ENCODE measurements at regions not wholly inside any gene's neighbourhood (a gene's known extent, or its start where the extent isn't known, plus 50 kb on each side); places are given as distances from the start of the nearest gene placed in this dataset.

DNA sequence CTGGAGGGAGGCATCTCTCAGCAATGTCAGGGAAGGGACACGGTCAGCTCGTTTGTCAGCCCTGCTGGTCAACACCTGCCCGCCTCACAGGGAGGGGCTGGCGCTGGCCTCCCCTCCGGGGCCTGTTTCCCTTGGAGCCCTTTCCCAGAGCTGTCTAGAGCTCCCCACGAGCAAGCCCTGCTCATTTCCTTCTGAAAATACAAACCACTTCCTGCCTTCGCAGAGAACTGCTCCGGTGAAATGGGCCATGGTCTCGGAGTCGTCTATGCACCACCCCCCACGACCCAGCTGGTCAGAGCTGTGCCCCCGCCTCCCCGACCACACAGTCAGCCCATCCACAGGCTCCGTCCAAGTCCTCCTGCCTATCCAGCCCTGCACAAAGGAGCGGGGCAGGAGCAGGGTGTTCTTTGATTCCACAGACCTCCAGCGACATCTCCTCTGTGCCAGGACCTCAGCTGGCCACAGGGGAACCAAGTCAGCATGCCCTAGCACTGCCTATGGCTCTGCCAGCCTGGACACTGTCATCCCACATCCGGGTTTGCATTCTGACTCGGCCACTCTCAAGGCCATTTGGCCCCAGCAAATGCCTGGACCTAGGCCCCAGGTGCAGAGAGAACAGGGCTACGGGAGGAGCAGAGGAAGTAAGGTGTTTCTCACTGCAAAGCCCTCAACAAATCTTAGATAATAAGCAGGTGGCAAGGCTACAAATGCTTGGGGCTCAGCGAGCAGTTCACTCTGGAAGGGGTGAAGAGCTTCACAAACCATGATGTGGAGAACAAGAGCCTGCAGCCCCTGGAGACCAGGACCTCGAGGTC lies 82.1 kb upstream of the WNT11 start:
- TF ChIP-seq ZNF8 (CRISPR knock-in tag; IDR thresholded peaks at IDR 0.05) (no peak), RARB (CRISPR knock-in tag; IDR thresholded peaks at IDR 0.05) (no peak), ARNTL (CRISPR knock-in tag; IDR thresholded peaks at IDR 0.05; ENCODE audit: borderline replicate concordance, low read depth) (no peak), PPARA (CRISPR knock-in tag; IDR thresholded peaks at IDR 0.05; ENCODE audit: borderline replicate concordance) (no peak), CSDC2 (CRISPR knock-in tag; IDR thresholded peaks at IDR 0.05) (no peak), ZNF565 (CRISPR knock-in tag; conservative IDR thresholded peaks at IDR 0.05; ENCODE audit: low read depth) (no peak), ISL1 (CRISPR knock-in tag; IDR thresholded peaks at IDR 0.05) (no peak)
- TF ChIP-seq, protein P1, sequence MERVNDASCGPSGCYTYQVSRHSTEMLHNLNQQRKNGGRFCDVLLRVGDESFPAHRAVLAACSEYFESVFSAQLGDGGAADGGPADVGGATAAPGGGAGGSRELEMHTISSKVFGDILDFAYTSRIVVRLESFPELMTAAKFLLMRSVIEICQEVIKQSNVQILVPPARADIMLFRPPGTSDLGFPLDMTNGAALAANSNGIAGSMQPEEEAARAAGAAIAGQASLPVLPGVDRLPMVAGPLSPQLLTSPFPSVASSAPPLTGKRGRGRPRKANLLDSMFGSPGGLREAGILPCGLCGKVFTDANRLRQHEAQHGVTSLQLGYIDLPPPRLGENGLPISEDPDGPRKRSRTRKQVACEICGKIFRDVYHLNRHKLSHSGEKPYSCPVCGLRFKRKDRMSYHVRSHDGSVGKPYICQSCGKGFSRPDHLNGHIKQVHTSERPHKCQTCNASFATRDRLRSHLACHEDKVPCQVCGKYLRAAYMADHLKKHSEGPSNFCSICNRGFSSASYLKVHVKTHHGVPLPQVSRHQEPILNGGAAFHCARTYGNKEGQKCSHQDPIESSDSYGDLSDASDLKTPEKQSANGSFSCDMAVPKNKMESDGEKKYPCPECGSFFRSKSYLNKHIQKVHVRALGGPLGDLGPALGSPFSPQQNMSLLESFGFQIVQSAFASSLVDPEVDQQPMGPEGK (CRISPR knock-in tag; IDR thresholded peaks at IDR 0.05; ENCODE audit: borderline replicate concordance), result no peak
- TF ChIP-seq, protein P2, sequence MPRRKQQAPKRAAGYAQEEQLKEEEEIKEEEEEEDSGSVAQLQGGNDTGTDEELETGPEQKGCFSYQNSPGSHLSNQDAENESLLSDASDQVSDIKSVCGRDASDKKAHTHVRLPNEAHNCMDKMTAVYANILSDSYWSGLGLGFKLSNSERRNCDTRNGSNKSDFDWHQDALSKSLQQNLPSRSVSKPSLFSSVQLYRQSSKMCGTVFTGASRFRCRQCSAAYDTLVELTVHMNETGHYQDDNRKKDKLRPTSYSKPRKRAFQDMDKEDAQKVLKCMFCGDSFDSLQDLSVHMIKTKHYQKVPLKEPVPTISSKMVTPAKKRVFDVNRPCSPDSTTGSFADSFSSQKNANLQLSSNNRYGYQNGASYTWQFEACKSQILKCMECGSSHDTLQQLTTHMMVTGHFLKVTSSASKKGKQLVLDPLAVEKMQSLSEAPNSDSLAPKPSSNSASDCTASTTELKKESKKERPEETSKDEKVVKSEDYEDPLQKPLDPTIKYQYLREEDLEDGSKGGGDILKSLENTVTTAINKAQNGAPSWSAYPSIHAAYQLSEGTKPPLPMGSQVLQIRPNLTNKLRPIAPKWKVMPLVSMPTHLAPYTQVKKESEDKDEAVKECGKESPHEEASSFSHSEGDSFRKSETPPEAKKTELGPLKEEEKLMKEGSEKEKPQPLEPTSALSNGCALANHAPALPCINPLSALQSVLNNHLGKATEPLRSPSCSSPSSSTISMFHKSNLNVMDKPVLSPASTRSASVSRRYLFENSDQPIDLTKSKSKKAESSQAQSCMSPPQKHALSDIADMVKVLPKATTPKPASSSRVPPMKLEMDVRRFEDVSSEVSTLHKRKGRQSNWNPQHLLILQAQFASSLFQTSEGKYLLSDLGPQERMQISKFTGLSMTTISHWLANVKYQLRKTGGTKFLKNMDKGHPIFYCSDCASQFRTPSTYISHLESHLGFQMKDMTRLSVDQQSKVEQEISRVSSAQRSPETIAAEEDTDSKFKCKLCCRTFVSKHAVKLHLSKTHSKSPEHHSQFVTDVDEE (CRISPR knock-in tag; IDR thresholded peaks at IDR 0.05), result no peak
- ATAC-seq, result no peak

DNA sequence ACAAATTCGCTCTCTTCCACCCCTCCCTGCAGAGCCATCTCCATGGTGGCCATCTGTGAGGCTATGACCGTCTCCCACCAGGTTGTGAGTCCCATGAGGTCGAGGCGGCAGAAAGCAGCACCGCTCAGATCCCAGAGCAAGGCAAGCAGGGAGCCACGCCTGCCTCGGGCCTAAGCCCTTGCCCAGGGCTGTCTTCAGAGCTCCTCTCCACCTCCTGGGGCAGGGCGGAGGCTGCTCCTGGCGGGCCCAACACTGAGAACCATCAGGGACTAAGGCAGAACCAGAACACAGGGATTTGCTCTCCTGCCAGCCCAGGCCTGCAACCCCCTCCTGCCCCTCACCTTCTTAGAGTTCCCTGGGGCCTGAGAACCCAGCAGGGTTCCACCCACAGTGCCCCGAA lies 80.9 kb upstream of the WNT11 start:
- no peak for ATAC-seq
- no peak for TF ChIP-seq ZNF8 (CRISPR knock-in tag; IDR thresholded peaks at IDR 0.05)

DNA sequence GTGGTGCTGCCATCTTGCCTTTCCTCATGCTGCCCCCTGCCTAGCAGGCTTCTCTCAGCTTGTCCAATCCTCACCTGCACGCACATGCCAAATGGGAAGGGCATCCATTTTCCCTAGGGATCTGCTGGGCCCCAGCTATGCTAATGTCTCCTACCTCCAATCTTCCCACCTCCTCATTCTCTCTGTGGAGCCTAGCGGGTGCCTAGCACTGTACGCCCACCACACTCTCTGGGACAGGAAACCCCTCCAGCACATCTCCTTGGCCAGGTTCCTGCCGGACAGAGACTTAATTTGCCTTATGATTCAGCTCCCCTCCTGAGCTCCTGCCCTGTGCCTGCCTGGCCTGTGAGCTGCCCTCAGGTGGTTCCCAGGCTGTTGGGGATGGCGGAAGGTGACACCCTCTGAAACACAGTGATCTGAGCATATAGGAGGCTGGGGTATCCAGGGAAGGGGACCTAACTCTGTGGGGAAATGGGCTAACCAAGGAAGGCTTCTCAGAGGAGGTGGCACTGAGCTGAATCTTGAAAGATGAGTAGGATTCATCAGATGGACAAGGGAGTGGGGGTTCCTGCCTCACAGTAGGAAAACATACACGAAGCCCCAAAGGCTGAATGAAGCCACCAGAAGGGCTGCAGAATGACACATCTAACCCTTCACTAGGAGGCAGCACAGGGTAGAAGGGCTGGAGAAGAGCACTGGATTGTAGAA lies 79.2 kb upstream of the WNT11 start:
- TF ChIP-seq BACH2 (CRISPR knock-in tag; IDR thresholded peaks at IDR 0.05; ENCODE audit: borderline replicate concordance) (no peak), ZC3H10 (CRISPR knock-in tag; IDR thresholded peaks at IDR 0.05) (no peak), PPARA (CRISPR knock-in tag; IDR thresholded peaks at IDR 0.05; ENCODE audit: borderline replicate concordance) (no peak), RARB (CRISPR knock-in tag; IDR thresholded peaks at IDR 0.05) (no peak), ESRRG (CRISPR knock-in tag; IDR thresholded peaks at IDR 0.05) (no peak), ISL1 (CRISPR knock-in tag; IDR thresholded peaks at IDR 0.05) (no peak)
- TF ChIP-seq, protein P3, sequence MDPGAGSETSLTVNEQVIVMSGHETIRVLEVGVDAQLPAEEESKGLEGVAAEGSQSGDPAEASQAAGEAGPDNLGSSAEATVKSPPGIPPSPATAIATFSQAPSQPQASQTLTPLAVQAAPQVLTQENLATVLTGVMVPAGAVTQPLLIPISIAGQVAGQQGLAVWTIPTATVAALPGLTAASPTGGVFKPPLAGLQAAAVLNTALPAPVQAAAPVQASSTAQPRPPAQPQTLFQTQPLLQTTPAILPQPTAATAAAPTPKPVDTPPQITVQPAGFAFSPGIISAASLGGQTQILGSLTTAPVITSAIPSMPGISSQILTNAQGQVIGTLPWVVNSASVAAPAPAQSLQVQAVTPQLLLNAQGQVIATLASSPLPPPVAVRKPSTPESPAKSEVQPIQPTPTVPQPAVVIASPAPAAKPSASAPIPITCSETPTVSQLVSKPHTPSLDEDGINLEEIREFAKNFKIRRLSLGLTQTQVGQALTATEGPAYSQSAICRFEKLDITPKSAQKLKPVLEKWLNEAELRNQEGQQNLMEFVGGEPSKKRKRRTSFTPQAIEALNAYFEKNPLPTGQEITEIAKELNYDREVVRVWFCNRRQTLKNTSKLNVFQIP (CRISPR knock-in tag; IDR thresholded peaks at IDR 0.05; ENCODE audit: borderline replicate concordance, low read depth), result no peak
- ATAC-seq, result no peak

DNA sequence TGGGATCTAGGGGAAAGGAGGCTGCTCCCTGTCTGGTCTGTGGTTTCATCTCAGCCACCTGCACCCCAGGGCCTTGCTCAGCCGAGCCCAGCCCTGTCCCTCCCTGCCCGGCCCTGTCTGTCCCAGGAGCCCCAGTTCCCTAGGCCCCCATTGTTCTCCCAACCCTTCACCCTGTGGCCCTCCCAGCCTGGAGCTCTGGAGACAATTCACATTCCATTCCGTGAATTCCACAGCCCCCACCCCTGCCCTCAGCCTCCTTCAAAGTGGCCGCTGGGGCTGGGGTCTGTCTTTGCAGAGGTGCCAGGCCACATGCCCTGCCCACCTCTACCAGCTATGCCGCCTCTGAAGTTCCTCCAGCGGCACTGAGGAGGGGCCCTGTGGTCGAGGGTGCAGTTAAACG lies 77.9 kb upstream of the WNT11 start:
- no peak for TF ChIP-seq ZNF70 (CRISPR knock-in tag; IDR thresholded peaks at IDR 0.05)
- TF ChIP-seq PPARA (CRISPR knock-in tag; IDR thresholded peaks at IDR 0.05; ENCODE audit: borderline replicate concordance), result no peak
- TF ChIP-seq, protein P4, sequence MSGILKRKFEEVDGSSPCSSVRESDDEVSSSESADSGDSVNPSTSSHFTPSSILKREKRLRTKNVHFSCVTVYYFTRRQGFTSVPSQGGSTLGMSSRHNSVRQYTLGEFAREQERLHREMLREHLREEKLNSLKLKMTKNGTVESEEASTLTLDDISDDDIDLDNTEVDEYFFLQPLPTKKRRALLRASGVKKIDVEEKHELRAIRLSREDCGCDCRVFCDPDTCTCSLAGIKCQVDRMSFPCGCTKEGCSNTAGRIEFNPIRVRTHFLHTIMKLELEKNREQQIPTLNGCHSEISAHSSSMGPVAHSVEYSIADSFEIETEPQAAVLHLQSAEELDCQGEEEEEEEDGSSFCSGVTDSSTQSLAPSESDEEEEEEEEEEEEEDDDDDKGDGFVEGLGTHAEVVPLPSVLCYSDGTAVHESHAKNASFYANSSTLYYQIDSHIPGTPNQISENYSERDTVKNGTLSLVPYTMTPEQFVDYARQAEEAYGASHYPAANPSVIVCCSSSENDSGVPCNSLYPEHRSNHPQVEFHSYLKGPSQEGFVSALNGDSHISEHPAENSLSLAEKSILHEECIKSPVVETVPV (CRISPR knock-in tag; IDR thresholded peaks at IDR 0.05), result no peak
- TF ChIP-seq ZNF8 (CRISPR knock-in tag; IDR thresholded peaks at IDR 0.05), result no peak
- TF ChIP-seq ARNTL (CRISPR knock-in tag; IDR thresholded peaks at IDR 0.05; ENCODE audit: borderline replicate concordance, low read depth), result no peak
- TF ChIP-seq, protein P1 (CRISPR knock-in tag; IDR thresholded peaks at IDR 0.05; ENCODE audit: borderline replicate concordance), result no peak
- TF ChIP-seq OSR1 (CRISPR knock-in tag; IDR thresholded peaks at IDR 0.05), result no peak
- TF ChIP-seq BACH2 (CRISPR knock-in tag; IDR thresholded peaks at IDR 0.05; ENCODE audit: borderline replicate concordance), result no peak
- no peak for TF ChIP-seq CSDC2 (CRISPR knock-in tag; IDR thresholded peaks at IDR 0.05)
- no peak for TF ChIP-seq ZC3H10 (CRISPR knock-in tag; IDR thresholded peaks at IDR 0.05)
- no peak for TF ChIP-seq ZNF565 (CRISPR knock-in tag; conservative IDR thresholded peaks at IDR 0.05; ENCODE audit: low read depth)
- TF ChIP-seq TOX (CRISPR knock-in tag; IDR thresholded peaks at IDR 0.05; ENCODE audit: borderline replicate concordance), result no peak
- TF ChIP-seq ESRRG (CRISPR knock-in tag; IDR thresholded peaks at IDR 0.05), result no peak
- TF ChIP-seq, protein P2 (CRISPR knock-in tag; IDR thresholded peaks at IDR 0.05), result no peak
- no peak for ATAC-seq

Data from SK-N-SH treated with all-trans-retinoic acid at 6 μM for 48 hours (cell line).